NCI-H748 (cell line): ENCODE measurements at regions not wholly inside any gene's neighbourhood (a gene's known extent, or its start where the extent isn't known, plus 50 kb on each side); places are given as distances from the start of the nearest gene placed in this dataset.
"Not testable (repeated sequence)": the region's sequence is repeated elsewhere in the genome, so short reads cannot be mapped to it uniquely, and the experiment has no call there.

Experiments used
- DNase-seq: peaks from one replicate; lab custom pipeline; 2025; ENCODE audit not compliant: unreplicated experiment; lab: John Stamatoyannopoulos, UW

GRCh38 chr3:105108823-105109222 is 257.9 kb upstream of the ALCAM start:
- no peak for DNase-seq

- DNase-seq: no peak
Observed at GRCh38 chr3:105118905-105119304, 247.8 kb upstream of the ALCAM start.

GRCh38 chr3:105119801-105120340 is 246.8 kb upstream of the ALCAM start:
- DNase-seq: no peak

- DNase-seq: no peak
Observed at GRCh38 chr3:105130911-105131310, 235.8 kb upstream of the ALCAM start.

GRCh38 chr3:105137911-105138310 is 228.8 kb upstream of the ALCAM start:
- DNase-seq: no peak

GRCh38 chr3:105139881-105140560 is 226.7 kb upstream of the ALCAM start:
- DNase-seq: no peak

- no peak for DNase-seq
Observed at GRCh38 chr3:105140899-105141367, 225.8 kb upstream of the ALCAM start.

GRCh38 chr3:105144837-105145236 is 221.9 kb upstream of the ALCAM start:
- no peak for DNase-seq

GRCh38 chr3:105145511-105145910 is 221.2 kb upstream of the ALCAM start:
- peak; percentile 31 for DNase-seq

- not testable (repeated sequence) for DNase-seq
Observed at GRCh38 chr3:105149197-105149596, 217.5 kb upstream of the ALCAM start.

- DNase-seq: no peak
Observed at GRCh38 chr3:105152987-105153386, 213.7 kb upstream of the ALCAM start.

GRCh38 chr3:105154692-105155091 is 212.0 kb upstream of the ALCAM start:
- DNase-seq: no peak

- DNase-seq: no peak
Observed at GRCh38 chr3:105157067-105157765, 209.5 kb upstream of the ALCAM start.

- no peak for DNase-seq
Observed at GRCh38 chr3:105157766-105158085, 209.0 kb upstream of the ALCAM start.

GRCh38 chr3:105158286-105158685 is 208.4 kb upstream of the ALCAM start:
- DNase-seq: no peak

- no peak for DNase-seq
Observed at GRCh38 chr3:105162448-105162847, 204.3 kb upstream of the ALCAM start.

- DNase-seq: no peak
Observed at GRCh38 chr3:105166893-105167292, 199.8 kb upstream of the ALCAM start.

- DNase-seq: no peak
Observed at GRCh38 chr3:105170423-105170822, 196.3 kb upstream of the ALCAM start.

- peak; percentile 18 for DNase-seq
Observed at GRCh38 chr3:105174017-105174615, 192.6 kb upstream of the ALCAM start.

- no peak for DNase-seq
Observed at GRCh38 chr3:105177576-105177975, 189.1 kb upstream of the ALCAM start.

GRCh38 chr3:105187344-105187743 is 179.4 kb upstream of the ALCAM start:
- DNase-seq: no peak

- no peak for DNase-seq
Observed at GRCh38 chr3:105195260-105195659, 171.4 kb upstream of the ALCAM start.
